WTC11 (cell line): ENCODE measurements at regions not wholly inside any gene's neighbourhood (a gene's known extent, or its start where the extent isn't known, plus 50 kb on each side); places are given as distances from the start of the nearest gene placed in this dataset.

Experiments
- CREM ChIP-seq: sonication (generic); formaldehyde crosslinking; IDR thresholded peaks from 2 replicates; pipeline ENCODE4 v1.8.1; 2022; ENCODE audit warnings: mild to moderate bottlenecking, missing genetic modification reagents, moderate library complexity
- CTCF ChIP-seq: fragments of 200-600 bp; IDR thresholded peaks from 2 replicates; pipeline ENCODE4 v1.8.0; 2022; ENCODE audit warnings: antibody characterized with exemption
- JAZF1 ChIP-seq: fragments of 250-450 bp; sonication (Bioruptor Pico); IDR thresholded peaks from 2 replicates; pipeline ENCODE4 v1.9.0; 2021; ENCODE audit warnings: moderate library complexity, mild to moderate bottlenecking, inconsistent platforms
- MXD4 ChIP-seq: fragments of 250-450 bp; sonication (Bioruptor Pico); IDR thresholded peaks from 2 replicates; pipeline ENCODE4 v1.8.0; 2021; ENCODE audit warnings: mild to moderate bottlenecking, moderate library complexity, borderline replicate concordance
- NFYB ChIP-seq: sonication (generic); formaldehyde crosslinking; conservative IDR thresholded peaks from 2 replicates; pipeline ENCODE4 v1.8.0; 2022; ENCODE audit warnings: low read depth, missing genetic modification reagents
- NR1H2 ChIP-seq: sonication (generic); formaldehyde crosslinking; IDR thresholded peaks from 2 replicates; pipeline ENCODE4 v1.9.0; 2021; ENCODE audit warnings: mild to moderate bottlenecking, moderate library complexity, missing genetic modification reagents
- TCF7 ChIP-seq: sonication (generic); formaldehyde crosslinking; IDR thresholded peaks from 2 replicates; pipeline ENCODE4 v1.8.0; 2022; ENCODE audit warnings: mild to moderate bottlenecking, low read depth, missing genetic modification reagents, moderate library complexity
- TEAD4 ChIP-seq: sonication (generic); formaldehyde crosslinking; IDR thresholded peaks from 2 replicates; pipeline ENCODE4 v1.8.0; 2022; ENCODE audit warnings: mild to moderate bottlenecking, missing genetic modification reagents
- TP53 ChIP-seq: sonication (generic); formaldehyde crosslinking; IDR thresholded peaks from 2 replicates; pipeline ENCODE4 v1.8.1; 2023; ENCODE audit warnings: mild to moderate bottlenecking, missing genetic modification reagents
- USF1 ChIP-seq: sonication (generic); formaldehyde crosslinking; IDR thresholded peaks from 2 replicates; pipeline ENCODE4 v1.8.0; 2022; ENCODE audit warnings: mild to moderate bottlenecking, missing genetic modification reagents
- ZBTB21 ChIP-seq: sonication (generic); formaldehyde crosslinking; IDR thresholded peaks from 2 replicates; pipeline ENCODE4 v1.8.1; 2023; ENCODE audit warnings: mild to moderate bottlenecking, missing genetic modification reagents, borderline replicate concordance
- ZSCAN18 ChIP-seq: fragments of 250-450 bp; sonication (Bioruptor Pico); IDR thresholded peaks from 2 replicates; pipeline ENCODE4 v2.1.2; 2022; ENCODE audit warnings: mild to moderate bottlenecking, moderate library complexity

GRCh38 chr16:20166531-20167235 lies 93.0 kb upstream of the GPR139 start:
- no peak for TF ChIP-seq CTCF
- TF ChIP-seq USF1 (CRISPR knock-in tag), result no peak
- no peak for TF ChIP-seq CREM (CRISPR knock-in tag)
- no peak for TF ChIP-seq NR1H2
- TF ChIP-seq MXD4 (CRISPR knock-in tag), result no peak
- TF ChIP-seq TCF7, result no peak
- no peak for TF ChIP-seq TEAD4 (CRISPR knock-in tag)
- TF ChIP-seq NFYB (CRISPR knock-in tag), result no peak
- TF ChIP-seq JAZF1 (CRISPR knock-in tag), result no peak
- no peak for TF ChIP-seq ZBTB21
- no peak for TF ChIP-seq TP53 (CRISPR knock-in tag)
- TF ChIP-seq ZSCAN18 (CRISPR knock-in tag), result no peak
